HCT116 (cell line): ENCODE measurements at regions not wholly inside any gene's neighbourhood (a gene's known extent, or its start where the extent isn't known, plus 50 kb on each side); places are given as distances from the start of the nearest gene placed in this dataset.
"Not testable (repeated sequence)": the region's sequence is repeated elsewhere in the genome, so short reads cannot be mapped to it uniquely, and the experiment has no call there.

ENCODE experiments used
- ATAC-seq: fragments of 200-7000 bp; cut with Tn5 transposase; 2 replicates; pipeline ENCODE4 v1.9.1; 2020; ENCODE audit warnings: mild to moderate bottlenecking, moderate library complexity
- BruUV-seq: library from RNA; stranded (reverse); fragments of 400-500 nt; replicated peaks from 2 replicates; lab custom pipeline; 2021; lab: Mats Ljungman, UMichigan
- CTCF ChIA-PET: fragments of 300-600 bp; sonication (Branson Sonifier 250); formaldehyde crosslinking; loops from one replicate; lab custom pipeline; 2021; ENCODE audit warnings: antibody characterized with exemption; lab: Charles Lee
- POLR2A ChIA-PET: fragments of 300-600, 350-600 bp; sonication (Branson Sonifier 250); formaldehyde crosslinking; loops from one replicate; lab custom pipeline; 2021; ENCODE audit warnings: antibody characterized with exemption; lab: Charles Lee
- RAD21 ChIA-PET, 2 experiments: fragments of 300-600 bp; sonication (Branson Sonifier 250); formaldehyde crosslinking; loops; one replicate each; lab custom pipeline; 2023; ENCODE audit warnings: low total read pairs in 2 of 2; ENCODE audit not compliant: uncharacterized antibody in 2 of 2, unreplicated experiment in 2 of 2, low non-redundant PET in 1 of 2; lab: Charles Lee
- DNase-seq: peaks from one replicate; pipeline ENCODE4 v3.0.0-alpha.2; 2010; ENCODE audit warnings: low read depth, low spot score
- H2AFZ ChIP-seq: fragments of 200-600 bp; shearing (Covaris generic), sonication (generic); 2 replicates; pipeline ENCODE4 v1.6.1; 2017; ENCODE audit warnings: low read depth, mixed run types, mixed read lengths, antibody characterized with exemption, low read length; ENCODE audit not compliant: poor library complexity, severe bottlenecking
- H3K27ac ChIP-seq: 2 replicates; pipeline ENCODE4 v1.5.1; 2012; ENCODE audit warnings: low read depth, low read length
- H3K27me3 ChIP-seq: fragments of 200-600 bp; sonication (generic); 2 replicates; pipeline ENCODE4 v1.6.1; 2016; ENCODE audit warnings: mixed run types, low read length, mixed read lengths; ENCODE audit not compliant: insufficient read depth
- H3K36me3 ChIP-seq, 2 experiments: fragments of 200-500 bp in 1 of 2; fragments of 200-600 bp in 1 of 2; sonication (Bioruptor generic) in 1 of 2; sonication (generic) in 1 of 2; 2 replicates each; pipeline versions ENCODE4 v1.5.1 to v1.6.1; 2014 to 2016; ENCODE audit warnings: low read length in 2 of 2, inconsistent platforms in 1 of 2, mixed read lengths in 1 of 2, mixed run types in 1 of 2; ENCODE audit not compliant: insufficient read depth in 2 of 2, control insufficient read depth in 1 of 2
- H3K4me1 ChIP-seq, 2 experiments: fragments of 200-600 bp in 1 of 2; sonication (generic) in 1 of 2; 2 replicates each; pipeline versions ENCODE4 v1.5.1 to v1.6.1; 2012 to 2017; ENCODE audit warnings: low read length in 2 of 2, inconsistent platforms in 1 of 2, mild to moderate bottlenecking in 1 of 2, mixed read lengths in 1 of 2, mixed run types in 1 of 2, moderate library complexity in 1 of 2; ENCODE audit not compliant: insufficient read depth in 2 of 2, control insufficient read depth in 1 of 2
- H3K4me2 ChIP-seq: fragments of 200-600 bp; sonication (generic); 2 replicates; pipeline ENCODE4 v1.6.1; 2017; ENCODE audit warnings: mixed run types, low read length, mixed read lengths
- H3K4me3 ChIP-seq, 2 experiments: fragments of 200-600 bp in 1 of 2; sonication (generic) in 1 of 2; replicated peaks in 1 of 2; 2 replicates each; pipeline ENCODE4 v1.5.1; 2011 to 2016; ENCODE audit warnings: low read length in 2 of 2, control low read depth in 1 of 2, low read depth in 1 of 2, mild to moderate bottlenecking in 1 of 2, mixed read lengths in 1 of 2, mixed run types in 1 of 2
- H3K79me2 ChIP-seq: fragments of 200-600 bp; sonication (generic); 2 replicates; pipeline ENCODE4 v1.6.1; 2017; ENCODE audit warnings: mild to moderate bottlenecking, mixed run types, low read length, moderate library complexity, mixed read lengths; ENCODE audit not compliant: insufficient read depth
- H3K9ac ChIP-seq: fragments of 200-600 bp; sonication (generic); 2 replicates; pipeline ENCODE4 v1.6.1; 2016; ENCODE audit warnings: low read length, mixed read lengths
- H3K9me2 ChIP-seq: fragments of 200-600 bp; sonication (generic), shearing (Covaris generic); 2 replicates; pipeline ENCODE4 v1.6.1; 2017; ENCODE audit warnings: mixed run types, mild to moderate bottlenecking, moderate library complexity; ENCODE audit not compliant: insufficient read depth
- H3K9me3 ChIP-seq, 2 experiments: fragments of 200-500 bp in 1 of 2; fragments of 200-600 bp in 1 of 2; sonication (Bioruptor generic) in 1 of 2; sonication (generic) in 1 of 2; 2 replicates each; pipeline ENCODE4 v1.6.1; 2014 to 2017; ENCODE audit warnings: low read length in 2 of 2, mixed read lengths in 2 of 2, inconsistent platforms in 1 of 2, low read depth in 1 of 2, mild to moderate bottlenecking in 1 of 2, mixed run types in 1 of 2, moderate library complexity in 1 of 2; ENCODE audit not compliant: control insufficient read depth in 1 of 2, insufficient read depth in 1 of 2
- H4K20me1 ChIP-seq: fragments of 200-600 bp; sonication (generic), shearing (Covaris generic); 2 replicates; pipeline ENCODE4 v1.6.1; 2017; ENCODE audit warnings: mixed run types, mild to moderate bottlenecking, moderate library complexity; ENCODE audit not compliant: insufficient read depth
- ELF1 ChIP-seq: IDR thresholded peaks from 2 replicates; pipeline ENCODE4 v1.6.1; 2012; ENCODE audit warnings: low read depth, borderline replicate concordance
- EZH2phosphoT487 ChIP-seq: fragments of 200-600 bp; IDR thresholded peaks from 2 replicates; pipeline ENCODE4 v1.6.1; 2018; ENCODE audit warnings: antibody characterized with exemption, borderline replicate concordance
- JUND ChIP-seq: IDR thresholded peaks from 2 replicates; pipeline ENCODE4 v1.6.1; 2012
- POLR2AphosphoS5 ChIP-seq: IDR thresholded peaks from 2 replicates; pipeline ENCODE4 v1.6.1; 2011; ENCODE audit warnings: mild to moderate bottlenecking, low read depth, low read length, moderate library complexity
- TCF7L2 ChIP-seq: IDR thresholded peaks from 2 replicates; pipeline ENCODE4 v1.7.0; 2011; ENCODE audit warnings: borderline replicate concordance, inconsistent platforms; ENCODE audit not compliant: insufficient read depth, insufficient read length; ENCODE audit errors: extremely low read depth
- ZBTB33 ChIP-seq: IDR thresholded peaks from 2 replicates; pipeline ENCODE4 v1.6.1; 2011; ENCODE audit warnings: mild to moderate bottlenecking, low read length, moderate library complexity; ENCODE audit not compliant: insufficient replicate concordance; ENCODE audit errors: extremely low read depth
- ZFX ChIP-seq: fragments of 450-650 bp; IDR thresholded peaks from 2 replicates; pipeline ENCODE4 v1.6.1; 2017
- intact Hi-C: fragments of 100-400 bp; cut with micrococcal nuclease; formaldehyde crosslinking; loops from 2 replicates; pipeline ENCODE4 v1.10.0; 2022

- TF ChIP-seq TCF7L2 (no peak), ZFX (no peak), ZBTB33 (no peak), POLR2AphosphoS5 (no peak), ELF1 (no peak), JUND (no peak), EZH2phosphoT487 (no peak)
Observed at GRCh38 chr13:50136678-50137077, 121.4 kb downstream of the KCNRG start (continued).

- H3K27ac ChIP-seq, H3K9me2 ChIP-seq, H3K9me3 ChIP-seq, intact Hi-C loops, H3K4me2 ChIP-seq, POLR2A ChIA-PET, H4K20me1 ChIP-seq, RAD21 ChIA-PET, H3K4me3 ChIP-seq, H3K4me1 ChIP-seq, H2AFZ ChIP-seq, H3K27me3 ChIP-seq, BruUV-seq, ATAC-seq, H3K9ac ChIP-seq, CTCF ChIA-PET, H3K36me3 ChIP-seq, H3K79me2 ChIP-seq, DNase-seq: not testable (repeated sequence)
Observed at GRCh38 chr13:50139435-50139934, 124.2 kb downstream of the KCNRG start.
